Amniotic epithelial cell (primary cell): ENCODE measurements at regions not wholly inside any gene's neighbourhood (a gene's known extent, or its start where the extent isn't known, plus 50 kb on each side); places are given as distances from the start of the nearest gene placed in this dataset.

Source experiments
- DNase-seq: peaks from one replicate; pipeline ENCODE4 v3.0.0-alpha.2; 2010; ENCODE audit warnings: low read depth

DNA sequence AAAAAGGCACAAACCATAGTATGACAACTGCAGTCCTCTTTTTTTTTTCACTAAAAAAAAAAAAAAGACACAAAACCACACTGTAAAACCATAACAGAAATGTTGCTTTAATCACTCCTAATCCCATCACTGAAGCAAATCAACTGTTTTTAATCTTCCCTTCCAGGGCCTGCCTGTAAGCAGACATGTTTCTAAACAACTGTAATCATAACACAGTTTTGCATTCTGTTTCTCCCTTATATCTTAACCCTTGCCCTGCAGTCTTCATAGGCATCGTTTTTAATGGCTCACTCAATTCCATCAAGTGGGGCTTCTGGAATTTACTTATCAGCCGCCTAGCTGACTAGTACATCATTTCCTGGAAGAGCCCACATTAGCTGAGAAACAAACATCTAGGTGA is 111.0 kb upstream of the SLC25A48 start:
- peak; percentile 27 for DNase-seq

DNA sequence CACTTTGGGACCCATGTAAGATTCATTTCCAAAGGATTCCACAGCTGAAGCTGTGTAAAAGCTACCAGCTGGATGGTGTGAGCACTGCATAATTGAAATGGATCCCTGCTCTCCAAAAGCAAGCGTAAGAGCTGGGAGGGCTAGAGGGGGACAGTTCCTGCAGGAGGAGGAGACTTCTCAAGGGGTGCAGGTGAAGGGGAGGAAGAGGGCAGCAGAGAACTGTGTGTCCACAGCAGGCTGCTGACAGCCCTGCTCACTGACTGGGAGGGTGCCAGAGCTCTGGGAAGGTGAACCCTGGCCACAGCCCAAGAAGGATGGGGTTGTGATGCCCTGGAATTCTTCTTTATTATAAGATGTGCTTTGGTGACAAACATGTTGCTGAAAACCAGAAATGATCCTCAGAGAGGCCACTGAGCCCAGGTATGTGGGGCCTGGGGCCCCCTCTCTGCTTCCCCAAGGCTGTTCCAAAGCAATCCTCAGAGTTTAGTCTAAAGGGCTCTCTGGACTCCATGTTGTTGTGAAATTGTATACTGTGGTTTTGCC is 112.8 kb upstream of the SLC25A48 start:
- DNase-seq, result no peak

DNA sequence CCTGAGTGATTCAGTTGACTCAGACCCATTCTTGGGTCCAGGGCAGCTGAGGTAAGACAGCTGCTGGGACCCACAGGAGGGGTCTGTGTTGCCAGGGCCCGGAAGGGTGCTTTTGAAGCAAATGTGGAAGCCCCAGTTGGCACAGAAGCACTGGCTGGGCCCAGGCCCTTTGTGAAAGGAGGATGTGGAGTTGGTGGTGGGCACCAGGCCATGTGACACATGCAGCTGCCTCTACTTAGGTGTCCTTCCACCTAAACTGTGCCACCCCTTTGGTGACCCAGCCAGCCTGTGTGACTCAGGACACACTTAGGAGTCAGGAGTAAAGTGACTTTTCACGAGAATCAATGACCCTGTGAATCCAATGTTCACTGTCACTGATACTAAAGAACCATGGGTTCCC is 114.3 kb upstream of the SLC25A48 start:
- no peak for DNase-seq

DNA sequence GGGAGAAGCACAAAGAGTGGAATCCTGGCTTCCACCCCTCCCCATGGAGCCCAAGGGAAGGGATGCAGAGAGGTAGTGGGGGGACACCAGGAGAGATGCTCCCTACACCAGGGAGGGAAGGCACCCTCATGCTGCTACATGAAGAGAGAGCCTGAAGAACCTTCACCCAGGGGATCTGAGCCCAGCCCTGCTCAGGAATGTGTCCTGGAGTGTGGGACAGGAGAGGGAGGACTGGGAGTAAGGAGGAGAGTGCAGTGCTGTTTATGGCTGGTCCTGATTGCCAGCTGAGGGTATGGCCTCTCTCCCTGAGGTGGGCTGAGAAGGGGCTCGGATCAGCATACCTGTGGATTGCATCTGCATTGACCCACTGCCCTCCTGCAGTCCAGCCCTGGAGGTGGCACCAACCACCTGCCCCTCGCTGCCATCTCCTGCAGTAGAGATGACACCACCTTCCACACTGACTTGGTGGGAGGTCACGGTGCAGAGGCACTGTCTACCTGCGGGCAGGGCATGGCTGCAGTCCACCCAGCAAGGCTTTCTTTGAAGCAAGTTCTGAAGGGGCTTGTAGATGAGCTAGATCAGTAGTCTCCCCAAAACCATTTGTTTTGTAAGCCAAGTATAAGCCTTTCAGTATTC is 114.9 kb upstream of the SLC25A48 start:
- no peak for DNase-seq

DNA sequence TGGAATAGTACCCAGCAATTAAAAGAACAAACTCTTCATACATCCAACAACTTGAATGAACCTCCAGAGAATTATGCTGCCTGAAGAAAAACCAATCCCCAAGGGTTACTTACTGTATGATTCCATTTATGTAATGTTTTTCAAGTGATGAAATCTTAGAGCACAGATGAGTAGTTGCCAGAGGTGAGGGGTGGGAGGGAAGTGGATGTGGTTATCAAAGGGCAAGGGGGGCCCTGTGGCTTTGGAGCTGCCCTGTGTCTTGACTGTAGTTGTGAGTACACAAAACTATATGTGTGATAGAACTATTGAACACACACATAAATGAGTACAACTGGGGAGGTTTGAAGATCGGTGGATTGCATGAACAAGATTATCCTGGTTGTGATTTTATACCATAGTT is 115.8 kb upstream of the SLC25A48 start:
- DNase-seq, result no peak

DNA sequence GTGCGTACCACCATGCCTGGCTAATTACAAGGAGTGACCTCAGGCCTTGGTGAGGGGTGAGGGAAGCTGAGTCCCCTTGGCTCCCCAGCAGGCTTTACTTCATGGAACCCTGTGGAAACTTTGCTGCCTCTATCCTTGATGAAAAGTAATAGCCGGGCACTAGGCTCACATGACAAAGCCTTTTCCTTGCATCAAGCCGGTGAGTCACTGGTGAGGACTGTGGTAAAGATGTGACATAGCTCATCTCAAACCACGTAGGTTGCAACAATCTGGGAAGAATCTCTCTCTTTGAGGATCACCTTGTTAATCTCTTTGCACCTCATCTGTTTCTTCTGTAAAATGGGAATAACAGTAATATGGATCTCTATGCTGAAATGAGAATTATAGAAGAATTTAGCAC is 116.3 kb upstream of the SLC25A48 start:
- peak; percentile 70 for DNase-seq

DNA sequence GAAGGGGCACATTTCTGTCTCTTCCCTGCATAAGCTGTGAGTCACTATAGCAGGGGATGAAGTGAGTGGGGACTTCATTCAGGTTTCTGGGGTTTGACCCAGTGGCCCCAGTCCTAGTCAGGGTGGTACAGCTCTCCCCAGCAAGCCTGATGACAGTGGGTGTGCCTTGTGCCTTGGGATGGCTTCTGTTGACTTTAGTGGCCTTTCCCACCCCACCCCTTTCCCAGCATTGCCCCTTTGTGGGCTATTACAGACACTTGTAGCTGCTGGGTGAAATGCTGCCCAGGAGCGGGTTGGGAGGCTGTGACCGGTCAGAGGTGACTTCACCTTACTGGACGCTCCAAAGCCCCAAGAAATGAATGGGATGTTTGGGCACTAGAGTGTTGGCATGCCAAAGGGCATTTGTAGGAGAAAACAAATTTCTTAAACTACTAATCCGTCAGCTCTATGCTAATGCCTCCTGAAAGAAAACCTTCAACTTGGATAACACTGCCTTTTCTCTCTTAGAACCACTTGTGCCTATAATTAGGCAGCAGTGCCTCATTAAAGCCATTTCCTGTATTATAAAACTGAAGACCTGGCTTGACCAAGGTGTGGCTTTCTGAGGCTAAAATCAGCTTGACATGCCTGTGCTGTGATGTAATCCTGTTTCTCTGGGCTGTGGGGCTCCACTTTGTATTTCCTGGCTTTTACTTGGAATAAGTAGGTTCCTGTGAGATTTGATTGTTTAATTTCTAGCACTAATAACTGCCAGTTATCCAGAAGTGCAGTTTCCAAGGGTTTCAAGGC is 119.0 kb upstream of the SLC25A48 start:
- DNase-seq, result no peak

DNA sequence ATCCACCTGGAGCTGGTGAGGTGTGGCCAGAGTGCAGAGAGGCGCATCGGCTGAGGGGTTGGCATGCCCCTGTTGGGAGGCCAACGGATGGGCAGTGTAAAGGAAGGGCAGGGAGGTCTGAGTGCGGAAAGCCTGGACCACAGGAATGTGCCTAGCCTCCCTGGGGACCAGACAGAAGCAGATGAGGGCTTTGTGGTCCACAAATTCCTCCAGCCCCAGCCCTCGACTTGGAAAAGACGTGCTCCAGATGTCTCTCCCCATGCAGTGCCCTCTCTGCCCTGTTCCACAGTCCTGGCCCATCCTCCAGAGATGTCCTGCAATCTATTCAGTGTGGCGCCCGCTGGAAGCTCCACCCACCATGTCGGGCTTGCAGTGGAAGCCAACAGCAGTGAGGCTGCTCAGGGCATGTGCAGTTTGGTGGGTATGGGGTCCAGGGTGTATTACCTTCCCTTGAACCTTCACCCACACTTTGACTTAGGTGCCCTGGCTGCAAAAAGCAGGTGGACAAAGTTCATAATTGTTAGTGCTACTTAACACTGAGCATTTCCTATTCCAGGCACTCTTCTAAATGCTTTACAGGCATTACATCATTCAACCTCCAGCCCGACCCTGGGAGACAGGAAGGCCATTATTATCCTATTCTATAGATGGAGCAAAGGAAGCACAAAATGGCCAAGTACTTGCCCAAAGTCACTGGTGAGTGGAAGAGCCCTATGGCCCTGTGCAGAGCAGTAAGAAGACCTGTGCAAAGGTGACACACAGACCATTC is 120.2 kb upstream of the SLC25A48 start:
- no peak for DNase-seq

DNA sequence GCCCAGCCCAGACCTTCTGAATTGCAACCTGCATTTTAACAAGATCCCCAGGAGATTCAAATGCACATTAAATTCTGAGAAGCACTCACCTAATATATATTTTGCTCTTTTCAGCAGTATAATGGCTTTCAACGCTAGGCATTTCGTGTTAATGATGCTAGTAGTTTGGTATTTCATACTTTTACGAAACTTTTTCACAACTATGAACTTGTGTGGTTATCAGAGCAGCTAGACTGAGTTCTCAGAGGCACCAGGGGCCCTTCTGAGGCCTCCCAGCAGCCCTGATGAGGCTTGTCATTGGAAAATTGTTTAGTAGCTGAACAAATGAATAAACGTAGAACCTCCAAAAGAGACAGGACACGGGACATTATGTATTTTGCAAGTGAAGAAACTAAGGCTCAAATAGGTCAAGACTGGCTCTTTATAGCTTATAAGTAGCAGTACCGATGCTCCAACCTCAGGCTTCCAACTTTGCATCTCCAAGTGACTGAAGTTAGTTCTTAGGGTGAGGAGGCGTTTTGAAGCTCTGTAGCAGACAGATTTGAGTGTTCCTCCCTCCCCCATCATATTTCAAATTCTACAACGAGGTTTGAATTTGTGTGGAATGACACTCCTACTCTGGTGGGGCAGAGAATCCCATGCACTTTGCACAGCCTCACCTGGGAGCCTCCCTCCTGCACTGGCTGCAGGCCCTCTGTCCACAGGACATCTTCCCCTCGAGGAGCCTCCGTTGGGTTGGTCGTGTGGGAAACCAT is 121.1 kb upstream of the SLC25A48 start:
- DNase-seq, result no peak

DNA sequence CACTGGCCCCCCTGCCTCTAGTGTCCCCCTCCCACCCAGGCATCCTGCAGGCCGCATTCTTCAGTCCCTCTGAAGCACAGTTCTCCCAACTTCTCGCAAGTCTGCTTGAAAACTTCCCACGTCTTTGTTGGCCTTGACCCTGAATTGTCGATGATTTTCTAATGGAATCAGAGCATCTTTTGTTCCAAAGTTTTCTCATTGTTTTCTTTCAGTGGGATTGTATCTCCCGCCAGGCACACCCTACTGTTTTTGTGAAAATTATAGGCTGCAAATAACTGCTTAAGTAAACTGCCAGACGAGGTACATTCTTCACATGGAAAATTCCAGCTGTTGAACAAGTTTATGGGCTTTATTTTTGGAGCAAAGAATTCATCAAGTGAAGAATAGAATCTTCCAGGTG is 122.6 kb upstream of the SLC25A48 start:
- DNase-seq, result no peak

DNA sequence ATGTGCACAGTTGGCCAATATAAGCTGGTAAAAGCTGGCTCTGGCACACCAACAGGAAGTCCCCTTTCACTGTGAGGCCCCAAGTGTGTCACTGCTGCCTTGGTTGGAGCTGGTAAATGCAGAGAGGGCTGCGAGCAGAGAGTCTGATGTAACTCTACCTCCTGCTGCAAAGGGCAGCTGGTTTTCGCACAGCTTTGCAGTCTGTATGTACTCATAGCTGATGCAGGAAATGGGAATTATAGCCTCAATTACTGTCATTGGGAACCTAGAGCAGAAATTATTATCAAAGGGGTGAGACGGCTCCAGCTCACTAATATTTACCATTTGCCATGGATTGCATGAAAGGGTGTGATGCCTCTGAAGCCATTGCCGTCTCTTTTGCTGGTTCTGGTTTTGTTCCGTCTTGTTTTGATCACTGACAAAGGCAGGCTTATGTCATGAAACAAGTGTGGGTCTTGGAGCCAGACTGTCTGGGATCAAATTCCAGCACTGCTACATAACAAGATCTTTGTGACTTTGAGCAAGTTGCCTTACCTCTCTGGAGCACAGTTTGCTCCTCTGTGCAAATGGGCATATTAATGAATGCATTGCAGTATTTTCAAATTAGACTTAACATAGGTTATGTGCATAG is 124.3 kb upstream of the SLC25A48 start:
- DNase-seq, result no peak

DNA sequence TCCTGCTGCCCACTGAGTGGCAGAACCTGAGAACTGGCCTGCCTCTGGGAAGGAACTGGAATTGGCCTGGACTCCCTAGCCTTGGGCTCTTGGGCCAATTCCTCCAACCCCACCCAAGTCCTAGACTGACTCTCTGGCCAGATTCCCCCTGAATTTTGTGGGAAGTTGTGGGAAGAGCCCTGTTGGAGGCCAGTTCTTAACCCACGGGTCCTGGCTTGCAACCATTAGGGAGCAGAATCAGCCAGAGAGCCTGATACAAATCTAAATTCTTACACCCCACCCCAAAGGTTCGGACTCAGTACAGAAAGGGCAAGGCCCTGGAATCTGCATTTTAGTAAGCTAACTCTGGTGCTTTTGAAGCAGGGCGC is 125.3 kb upstream of the SLC25A48 start:
- no peak for DNase-seq

DNA sequence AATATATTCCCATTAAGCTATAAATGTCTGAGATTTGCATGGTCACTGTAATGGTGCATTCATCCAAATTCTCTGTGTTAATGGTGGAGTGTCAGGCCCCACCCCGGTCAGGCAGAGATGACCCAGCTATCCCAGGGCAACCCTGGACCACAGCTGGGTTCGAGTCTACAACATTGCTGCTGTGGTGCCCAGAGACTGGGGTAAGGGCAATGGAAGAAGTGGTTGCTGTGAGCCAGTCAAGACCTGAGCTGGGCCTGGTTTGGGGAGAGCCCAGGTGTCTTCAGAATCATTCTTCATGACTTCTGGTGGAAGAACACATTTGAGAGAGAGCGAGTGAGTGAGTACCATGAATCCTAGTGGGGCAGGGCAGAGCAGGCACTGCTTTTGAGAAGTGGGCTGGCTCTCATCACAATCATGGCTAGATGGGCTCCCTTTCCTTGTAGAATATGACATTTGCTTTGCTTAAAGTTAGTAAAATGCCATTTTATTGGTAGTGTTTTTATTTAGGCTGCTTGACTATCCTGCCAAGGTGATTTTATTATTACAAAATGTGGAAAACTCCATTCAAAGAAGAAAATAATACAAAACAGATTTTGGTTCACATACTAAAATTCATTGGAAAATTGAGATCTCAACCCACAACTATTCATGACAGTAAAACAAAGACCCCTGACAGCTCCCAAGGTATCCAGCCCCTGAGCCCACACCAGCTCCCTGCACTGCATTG is 125.8 kb upstream of the SLC25A48 start:
- no peak for DNase-seq

DNA sequence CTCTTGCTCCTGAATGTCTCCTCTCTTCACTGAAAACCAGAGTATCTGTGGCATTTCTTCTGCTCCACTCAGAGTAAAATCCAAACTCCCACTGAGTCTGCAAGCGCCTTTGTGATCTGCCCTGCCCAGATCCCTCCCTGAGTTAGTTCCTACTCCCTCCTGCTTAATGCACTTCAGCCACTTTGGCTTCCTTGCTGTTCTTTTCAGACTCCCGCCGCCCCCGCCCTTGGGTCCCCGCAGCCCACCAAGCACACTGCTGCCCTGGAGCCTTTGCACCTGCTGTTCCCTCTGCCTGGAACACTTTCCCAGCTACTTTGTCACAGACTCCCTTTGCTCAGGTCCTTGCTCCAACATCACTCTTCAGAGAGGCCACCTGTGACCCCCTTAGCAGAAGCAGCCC is 127.2 kb upstream of the SLC25A48 start:
- no peak for DNase-seq

DNA sequence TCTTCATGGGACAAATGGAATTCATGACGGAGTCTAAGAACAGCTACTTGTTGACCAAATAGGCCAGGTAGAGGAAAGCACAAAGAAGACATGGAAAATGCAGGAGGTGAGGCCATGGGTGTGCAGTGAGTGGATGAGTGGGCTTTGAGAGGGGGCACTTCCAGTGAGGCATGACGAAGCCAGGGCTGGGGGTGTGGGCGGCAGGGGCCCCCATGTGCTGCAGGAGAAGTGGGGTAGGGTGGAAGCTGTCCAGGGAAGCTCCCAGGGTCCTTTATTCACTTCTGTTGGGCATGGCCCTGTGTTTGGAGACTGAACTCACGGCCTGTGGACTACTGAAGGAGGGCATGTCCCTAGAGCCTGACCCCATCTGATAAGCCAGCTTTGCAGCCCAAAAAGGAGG is 127.6 kb upstream of the SLC25A48 start:
- no peak for DNase-seq

DNA sequence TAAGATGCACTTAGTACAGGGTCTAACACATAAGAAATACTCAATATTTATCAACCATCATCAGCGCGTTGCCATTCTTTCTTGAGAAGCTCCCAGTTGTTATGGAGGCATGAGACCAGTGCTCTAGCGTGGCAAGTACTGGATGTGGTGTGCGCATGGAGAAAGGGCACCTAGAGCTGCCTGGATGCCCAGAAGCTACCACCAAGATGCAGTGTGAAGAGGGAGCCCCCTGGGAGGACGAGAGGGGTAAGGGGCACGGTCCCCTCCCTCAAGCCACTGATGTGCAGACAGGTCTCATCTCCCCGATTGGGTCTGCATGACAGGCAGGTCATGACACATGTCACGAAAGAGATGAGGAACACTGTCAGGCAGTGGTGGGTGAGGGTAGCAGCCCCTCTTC is 127.7 kb upstream of the CXCL14 start:
- no peak for DNase-seq

DNA sequence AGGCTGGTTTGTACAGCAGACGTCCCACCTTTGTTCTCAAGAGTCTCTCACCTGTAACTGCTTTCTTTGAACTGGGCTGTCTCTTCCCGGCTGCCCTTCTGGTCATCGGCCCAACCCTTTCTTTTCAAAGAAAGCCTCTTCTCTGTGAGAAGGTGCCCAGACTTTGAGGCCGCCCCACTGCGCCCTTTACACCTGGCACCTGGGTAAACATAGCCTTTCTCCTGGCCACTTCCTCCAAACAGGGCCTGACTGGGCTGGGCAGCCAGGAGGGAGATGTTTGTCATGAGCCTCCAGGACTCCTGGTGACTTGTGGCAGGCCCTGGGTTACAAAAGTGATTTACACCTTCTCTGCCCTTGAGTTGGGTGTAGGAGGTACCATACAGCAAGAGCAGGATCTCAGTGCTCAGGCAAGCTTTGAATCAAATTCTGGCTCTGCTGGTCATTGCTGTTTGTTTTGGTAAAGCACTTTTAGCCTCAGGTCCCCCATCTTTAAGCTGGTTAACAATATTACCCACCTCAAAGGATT is 127.2 kb upstream of the CXCL14 start:
- DNase-seq, result no peak

DNA sequence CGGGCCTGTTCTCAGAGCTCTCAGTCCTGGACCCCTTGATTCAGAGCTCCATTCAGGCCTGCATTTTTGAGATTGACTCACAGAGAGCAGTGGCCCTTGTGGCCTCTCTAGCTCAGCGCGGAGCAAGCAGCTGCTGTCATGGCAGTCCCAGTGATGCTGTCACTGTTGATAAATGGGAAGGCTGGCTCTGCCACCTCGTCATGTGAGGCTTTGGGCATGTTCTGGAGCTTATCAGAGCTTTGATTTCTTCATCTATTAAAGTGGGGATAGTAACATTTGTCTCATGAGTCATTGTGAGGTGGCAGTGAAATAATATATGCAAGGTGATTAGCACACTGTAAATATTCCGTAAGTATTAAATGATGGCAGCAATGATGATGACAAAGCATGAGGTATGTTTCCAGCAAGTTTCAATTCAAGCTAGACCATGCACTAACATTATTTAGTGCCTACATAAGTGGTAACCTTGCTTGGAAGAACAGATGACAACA is 126.4 kb upstream of the CXCL14 start:
- peak; percentile 33 for DNase-seq

DNA sequence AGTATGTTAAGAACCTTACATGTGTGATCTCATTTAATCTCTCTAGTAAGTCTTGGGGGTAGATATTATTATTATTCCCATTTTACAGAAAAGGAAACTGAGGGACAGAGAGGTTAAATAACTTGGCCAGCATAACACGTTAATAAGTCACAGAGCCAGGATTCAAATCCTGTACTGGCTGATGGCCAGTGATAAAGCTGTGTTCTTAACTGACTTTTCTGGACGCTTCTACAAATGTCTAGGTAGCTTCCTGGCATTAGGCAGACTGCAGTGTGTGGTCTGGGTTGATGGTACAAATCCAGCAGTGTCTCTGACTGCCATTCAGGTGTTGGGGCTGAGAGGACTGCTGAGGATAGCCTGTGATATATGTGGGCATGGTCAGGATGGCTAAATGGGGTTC is 125.8 kb upstream of the CXCL14 start:
- no peak for DNase-seq

DNA sequence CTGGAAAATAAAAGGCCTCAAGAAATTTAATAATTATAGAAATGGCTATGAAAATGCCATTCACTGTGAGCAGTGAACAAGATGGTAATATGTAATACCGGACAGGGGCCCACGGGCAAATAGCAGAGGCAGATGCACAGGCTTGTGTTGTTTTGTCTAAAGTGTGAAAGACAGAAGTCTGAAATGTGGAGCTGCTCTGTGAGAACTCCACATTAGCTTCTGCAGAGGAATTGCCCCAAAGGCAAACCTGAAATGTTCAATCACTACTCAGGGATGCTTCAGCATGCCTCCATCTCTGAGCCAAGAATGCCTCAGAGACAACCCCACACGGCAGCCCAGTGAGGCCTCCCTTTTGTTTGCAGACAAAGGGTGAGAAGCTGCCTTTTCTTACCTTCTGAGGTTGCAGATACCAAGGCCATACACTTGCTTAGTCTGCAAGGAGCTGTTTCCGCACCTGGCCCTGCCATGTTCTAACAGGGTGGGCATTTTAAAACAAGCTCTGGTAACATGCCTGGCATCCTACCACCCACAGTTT is 124.3 kb upstream of the CXCL14 start:
- no peak for DNase-seq
